Fibroblast of skin of back (primary cell): ENCODE measurements at regions not wholly inside any gene's neighbourhood (a gene's known extent, or its start where the extent isn't known, plus 50 kb on each side); places are given as distances from the start of the nearest gene placed in this dataset.
"Not testable (repeated sequence)": the region's sequence is repeated elsewhere in the genome, so short reads cannot be mapped to it uniquely, and the experiment has no call there.

Experiments
- DNase-seq: peaks from one replicate; pipeline ENCODE4 v3.0.0-alpha.2; 2013

- DNase-seq, result not testable (repeated sequence)
Observed at GRCh38 chr17:21470422-21470821, 94.3 kb downstream of the KCNJ12 start.

DNA sequence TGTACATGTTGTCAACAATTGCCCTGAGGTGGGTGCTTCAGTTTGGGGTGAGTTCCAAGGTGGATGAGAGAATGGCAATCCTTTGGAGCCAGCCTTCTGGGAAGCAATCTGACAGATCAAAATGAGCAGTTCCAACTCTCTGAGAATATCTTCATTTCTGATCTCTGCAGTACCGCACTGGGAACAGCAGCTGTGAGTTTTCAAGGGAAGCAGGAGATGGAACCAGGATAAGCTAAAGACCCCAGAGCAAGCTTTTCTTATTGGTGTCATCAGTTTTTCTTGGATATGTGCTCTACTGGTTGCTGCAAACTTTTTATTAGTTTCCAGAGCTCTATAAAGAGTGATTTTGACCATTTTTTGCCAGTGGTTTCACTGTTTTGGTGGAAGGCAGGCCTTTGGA, 94.7 kb downstream of the KCNJ12 start:
- no peak for DNase-seq

- DNase-seq, result no peak
Observed at GRCh38 chr17:21474815-21475214, 98.7 kb downstream of the KCNJ12 start.

- DNase-seq, result no peak
Observed at GRCh38 chr17:21475571-21475970, 99.4 kb downstream of the KCNJ12 start.

DNA sequence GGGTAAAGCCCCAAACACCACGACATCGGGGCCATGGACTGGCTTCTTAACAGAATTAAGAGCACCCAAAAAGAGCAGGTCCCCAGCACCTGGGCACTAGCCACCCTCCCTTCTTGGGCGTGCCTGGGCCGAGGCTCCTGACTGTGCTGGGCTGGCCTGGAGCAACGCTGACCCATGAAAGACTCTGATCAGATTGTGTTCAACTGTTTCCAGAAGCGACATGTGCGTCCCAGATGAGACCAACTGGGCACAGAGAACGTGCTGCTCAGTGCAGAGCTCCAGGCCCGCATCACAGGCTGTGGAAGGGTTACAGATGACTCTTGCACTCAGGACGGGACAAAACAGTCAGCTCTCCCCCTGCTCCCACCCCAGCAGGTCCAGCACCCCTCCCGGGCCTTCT, 100.7 kb downstream of the KCNJ12 start:
- DNase-seq, result no peak

DNA sequence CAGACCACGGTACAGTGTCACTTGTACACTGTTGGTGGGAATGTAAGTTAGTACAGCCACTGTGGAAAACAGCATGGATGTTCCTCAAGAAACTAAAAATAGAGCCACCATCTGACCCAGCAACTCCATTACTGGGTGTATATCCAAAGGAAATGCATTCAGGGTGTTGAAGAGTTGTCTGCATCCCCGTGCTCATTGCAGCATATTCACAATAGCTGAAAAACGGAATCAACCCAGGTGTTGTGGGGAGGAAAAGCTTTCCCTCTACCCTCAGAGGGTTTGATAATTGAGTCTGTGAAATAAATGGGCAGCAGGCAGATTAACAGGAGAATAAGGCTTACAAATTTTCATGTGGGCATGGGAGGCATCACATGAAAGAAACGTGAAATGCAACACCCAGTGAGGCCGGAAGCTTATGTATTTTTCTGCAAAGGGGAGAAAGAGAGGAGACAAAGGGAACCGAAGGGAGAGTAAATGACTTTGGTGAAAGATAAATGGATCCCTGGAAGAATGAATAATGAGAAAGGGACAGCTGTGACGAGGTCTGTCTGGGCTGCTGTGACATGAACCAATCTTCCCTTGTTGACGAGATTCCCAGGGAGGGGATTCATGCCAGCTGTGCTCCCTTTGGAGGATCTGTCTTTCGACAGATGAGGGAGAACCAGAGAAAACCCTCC, 106.2 kb downstream of the KCNJ12 start:
- no peak for DNase-seq

- DNase-seq, result not testable (repeated sequence)
Observed at GRCh38 chr17:21488043-21488442, 111.9 kb downstream of the KCNJ12 start.

GRCh38 chr17:21493993-21494392, 117.8 kb downstream of the KCNJ12 start:
- no peak for DNase-seq

- DNase-seq, result no peak
Observed at GRCh38 chr17:21495281-21495680, 119.1 kb downstream of the KCNJ12 start.

- no peak for DNase-seq
Observed at GRCh38 chr17:21500064-21500463, 123.9 kb downstream of the KCNJ12 start.

- DNase-seq, result not testable (repeated sequence)
Observed at GRCh38 chr17:21501927-21502700, 126.0 kb downstream of the KCNJ12 start.

DNA sequence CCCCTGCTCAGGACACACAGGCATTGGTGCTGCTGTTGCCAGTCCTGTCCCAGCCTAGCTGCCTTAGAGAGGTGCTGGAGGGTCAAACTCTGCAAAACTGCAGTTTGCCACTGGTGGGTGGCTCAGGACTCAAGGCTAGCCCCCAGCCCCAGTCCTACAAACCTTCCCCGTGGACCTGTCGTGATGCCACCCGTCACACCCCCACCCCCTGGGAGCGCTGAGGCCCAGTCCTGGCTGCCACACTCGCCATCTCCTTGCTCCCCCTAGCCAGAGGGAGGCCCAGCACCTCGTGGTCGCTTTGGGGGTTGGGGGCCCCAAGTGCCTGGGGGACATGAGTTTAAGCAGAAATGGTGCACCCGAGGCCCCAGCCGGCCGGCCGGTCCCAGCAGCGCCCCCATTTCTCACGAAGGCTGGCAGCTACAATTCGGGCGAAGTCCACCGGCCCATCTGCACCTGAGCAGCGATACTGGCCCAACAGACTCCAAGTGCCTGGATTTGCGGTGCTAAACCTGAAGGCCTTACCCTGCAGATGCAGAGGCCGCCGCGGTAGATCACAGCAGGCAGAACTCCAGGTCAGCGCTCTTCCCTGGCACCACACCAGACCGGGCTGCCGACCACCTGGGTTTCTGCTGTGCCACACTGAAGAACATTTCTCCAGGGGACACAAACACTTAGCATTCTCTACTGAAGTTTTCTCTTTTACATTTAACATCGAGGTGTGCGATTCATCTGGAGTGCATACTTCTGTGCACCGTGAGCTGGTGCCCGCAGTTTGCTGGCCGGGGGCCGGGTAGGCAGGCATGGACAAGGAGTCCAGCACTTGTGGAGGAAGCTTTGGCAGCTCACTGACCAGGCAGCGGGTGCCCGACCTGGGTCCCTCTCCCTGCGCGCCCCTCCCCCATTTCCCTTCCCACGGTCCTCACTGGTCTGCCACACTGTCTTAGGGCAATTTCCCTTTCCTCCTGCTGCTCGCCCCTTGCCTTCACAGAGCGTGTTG, 130.0 kb downstream of the KCNJ12 start:
- DNase-seq, result no peak

DNA sequence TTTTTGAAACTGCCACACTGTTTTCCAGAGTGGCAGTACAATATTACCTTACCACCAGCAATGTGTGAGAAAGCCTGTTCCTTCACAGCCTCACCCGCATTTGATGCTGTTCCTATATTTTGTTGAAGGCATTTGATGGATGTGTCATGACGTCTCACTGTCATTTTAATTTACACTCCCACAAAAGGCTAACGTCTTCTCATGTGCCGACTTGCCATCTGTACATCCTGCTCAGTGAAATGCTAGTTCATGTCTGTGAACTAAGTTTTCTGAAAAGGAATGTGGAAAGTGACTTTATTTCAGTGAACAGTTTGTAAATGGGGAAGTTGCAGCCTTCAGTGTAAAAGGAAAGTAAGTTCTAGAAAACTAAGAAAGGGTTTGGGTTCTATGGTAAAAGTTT, 131.6 kb downstream of the KCNJ12 start:
- not testable (repeated sequence) for DNase-seq

DNA sequence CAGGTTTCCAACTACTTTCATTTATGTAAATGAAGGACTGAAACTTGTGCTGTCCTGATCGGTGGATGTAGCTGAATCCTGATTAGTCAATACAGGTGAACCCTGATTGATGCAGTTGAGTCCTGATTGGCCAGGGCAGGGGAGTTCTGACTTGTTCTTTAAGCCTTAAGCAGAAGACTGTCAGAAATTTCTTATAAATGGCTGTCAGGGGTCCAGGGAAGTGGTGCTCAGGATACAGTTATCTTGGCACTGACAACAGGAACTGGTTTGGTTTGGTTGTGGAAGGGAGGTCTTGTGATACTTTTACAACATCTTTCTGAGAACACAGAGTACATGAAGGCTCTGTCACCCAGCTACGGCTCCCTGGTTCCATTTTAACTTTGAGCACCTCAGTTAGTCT, 132.1 kb downstream of the KCNJ12 start:
- DNase-seq, result no peak

GRCh38 chr17:21509356-21509755, 133.2 kb downstream of the KCNJ12 start:
- DNase-seq, result not testable (repeated sequence)

DNA sequence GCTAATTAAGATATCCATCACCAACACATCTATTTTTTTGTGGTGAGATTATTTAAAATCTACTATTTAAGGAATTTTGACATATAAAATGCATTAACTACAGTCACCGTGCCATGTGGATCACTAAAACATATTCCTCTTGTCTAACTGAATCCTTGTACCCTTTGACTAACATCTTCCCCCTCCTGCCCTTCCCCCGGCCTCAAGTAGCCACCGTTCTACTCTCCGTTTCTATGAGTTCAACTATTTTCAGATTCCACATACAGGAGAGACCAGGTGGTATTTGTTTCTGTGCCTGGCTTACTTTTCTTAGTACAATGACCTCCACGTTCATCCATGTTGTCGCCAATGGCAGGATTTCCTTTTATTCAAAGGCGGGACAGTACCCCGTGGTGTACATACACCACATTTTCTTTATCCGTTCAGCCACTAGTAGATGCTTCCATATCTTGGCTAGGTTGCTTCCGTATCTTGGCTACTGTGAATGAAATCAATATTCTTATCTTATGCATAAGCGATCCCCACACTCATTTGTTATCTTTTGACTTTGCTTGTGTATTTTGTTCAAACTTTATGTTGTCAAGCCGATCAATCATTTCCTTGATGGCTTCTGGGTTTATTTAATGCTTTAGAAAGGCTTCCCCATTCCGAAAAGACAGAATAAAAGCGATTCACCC, 134.7 kb downstream of the KCNJ12 start:
- DNase-seq, result no peak

- DNase-seq, result peak; percentile 85
Observed at GRCh38 chr17:21511363-21512195, 135.4 kb downstream of the KCNJ12 start.

- no peak for DNase-seq
Observed at GRCh38 chr17:21512307-21513011, 136.3 kb downstream of the KCNJ12 start.

- DNase-seq, result peak; percentile 69
Observed at GRCh38 chr17:21513012-21513570, 136.9 kb downstream of the KCNJ12 start.

DNA sequence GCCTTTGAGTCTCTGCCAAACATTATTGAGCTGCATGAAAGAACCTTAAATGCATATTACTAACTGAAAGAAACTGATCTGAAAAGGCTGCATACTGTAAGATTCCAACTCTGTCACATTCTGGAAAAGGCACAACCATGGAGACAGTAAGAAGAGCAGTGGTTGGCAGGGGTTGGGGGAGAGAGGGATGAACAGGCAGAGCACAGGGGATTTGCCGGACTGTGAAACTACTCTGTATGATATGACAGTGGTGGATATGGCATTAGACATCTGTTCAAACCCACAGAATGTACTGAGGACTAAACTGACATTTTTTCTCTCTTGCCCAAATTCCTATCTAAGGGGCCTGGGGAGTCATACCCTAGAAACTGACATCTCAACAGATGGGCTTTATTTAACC, 138.4 kb downstream of the KCNJ12 start:
- DNase-seq, result not testable (repeated sequence)
